IPS DF 4.7 (cell line): ENCODE measurements at regions not wholly inside any gene's neighbourhood (a gene's known extent, or its start where the extent isn't known, plus 50 kb on each side); places are given as distances from the start of the nearest gene placed in this dataset.

Source experiments
- DNase-seq: peaks from one replicate; pipeline ENCODE4 v3.0.0-alpha.2; 2013; ENCODE audit warnings: low spot score; ENCODE audit errors: extremely low read depth

DNA sequence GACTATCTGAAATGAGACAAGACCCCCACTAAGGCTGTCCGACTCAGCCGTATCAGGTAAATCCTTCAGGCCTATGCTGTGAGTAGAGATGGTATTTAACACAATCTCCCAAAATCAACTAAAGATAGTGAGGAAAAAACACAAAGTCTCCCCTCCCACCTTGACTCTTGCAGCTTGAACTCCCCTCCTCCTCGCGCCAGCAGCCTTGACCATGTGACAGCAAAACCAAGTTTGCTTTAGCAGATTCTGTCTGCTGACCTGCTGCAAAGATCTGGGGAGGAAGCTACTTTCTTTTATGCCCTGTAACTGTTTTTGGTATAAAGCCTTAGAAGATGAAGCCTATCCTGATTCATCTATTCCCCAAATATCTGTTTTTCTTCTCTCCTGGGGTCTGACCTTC, 509.5 kb downstream of the CDH26 start:
- DNase-seq: no peak

DNA sequence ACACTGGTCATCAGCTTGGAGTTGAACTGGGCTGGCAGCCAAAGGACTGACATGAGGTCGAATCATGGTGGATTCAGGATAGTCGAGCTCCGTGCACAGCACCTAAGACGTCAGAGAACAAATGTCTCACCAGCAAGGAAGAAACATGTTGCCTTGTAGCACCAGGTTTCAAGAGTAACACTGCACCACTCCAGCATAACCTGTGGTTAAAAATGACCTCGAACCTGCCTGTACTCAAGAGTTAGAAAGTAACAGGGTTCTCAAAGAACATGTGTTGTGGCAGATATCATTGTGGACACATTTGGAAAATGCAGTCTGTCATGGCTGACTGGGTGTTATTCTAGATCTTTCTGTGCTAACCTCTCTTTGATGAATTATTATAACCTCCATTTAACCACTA, 511.6 kb downstream of the CDH26 start:
- no peak for DNase-seq

DNA sequence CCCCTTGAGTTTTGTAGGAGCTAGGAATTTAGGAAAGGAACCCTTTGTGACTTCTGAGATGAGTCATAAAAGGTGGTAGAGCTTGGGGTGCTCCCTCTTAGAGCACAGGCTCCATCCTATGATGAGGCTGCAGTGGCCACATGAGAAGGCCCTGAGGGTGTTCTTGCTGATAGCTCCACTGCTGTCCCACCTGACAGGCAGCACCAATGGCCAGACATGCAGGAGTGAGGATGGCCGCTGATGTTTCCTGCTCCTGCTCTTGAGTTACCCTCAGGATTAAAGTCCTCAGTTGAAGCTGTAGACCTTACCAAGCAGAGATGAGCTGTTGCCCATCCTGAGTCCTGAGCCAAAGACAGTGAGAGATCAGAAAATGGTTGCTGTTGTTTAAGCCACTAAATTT, 512.1 kb downstream of the CDH26 start:
- DNase-seq: no peak

DNA sequence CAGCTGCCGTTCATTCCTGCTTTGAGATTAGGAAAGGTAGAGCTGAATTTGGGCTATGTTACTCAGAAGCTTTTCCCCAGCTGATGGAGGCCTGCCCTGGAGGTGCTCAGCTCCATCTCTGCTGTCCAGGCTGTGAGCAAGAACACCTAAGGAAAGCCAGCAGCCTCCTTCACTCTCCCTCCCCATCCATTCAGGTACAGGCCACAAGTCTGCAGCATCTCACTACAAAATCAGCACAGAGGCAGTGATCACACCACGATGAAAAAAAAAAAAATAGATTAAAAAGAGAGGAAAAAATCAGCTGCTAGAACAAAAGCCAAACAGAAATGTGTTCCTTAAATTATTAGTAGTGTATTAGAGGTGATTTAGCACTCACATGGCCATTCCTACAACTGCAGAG, 515.0 kb downstream of the CDH26 start:
- no peak for DNase-seq

DNA sequence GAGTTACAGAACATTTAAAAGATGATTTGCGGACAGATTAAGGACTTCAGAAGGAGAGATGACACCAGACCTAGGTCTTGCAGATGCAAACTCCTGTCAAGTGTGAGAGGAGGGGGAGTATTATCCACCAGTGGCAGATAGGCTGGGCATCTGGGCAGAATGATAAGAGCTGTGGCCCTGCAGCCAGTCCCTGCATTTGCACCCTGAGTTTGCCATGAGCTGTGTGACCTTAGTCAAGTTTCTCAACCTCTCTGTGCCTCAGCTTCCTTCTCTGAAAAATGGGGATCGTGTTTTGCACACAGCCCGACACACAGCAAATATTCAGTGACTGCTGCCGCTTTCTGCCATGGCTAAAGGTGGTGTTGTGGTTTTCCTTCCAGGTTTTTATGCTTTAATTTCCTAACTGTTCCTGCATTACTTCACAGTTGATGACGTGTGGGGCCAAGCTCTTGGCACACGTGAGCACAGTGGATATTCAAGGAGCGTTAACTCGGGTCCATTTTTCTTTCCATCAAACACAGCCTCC, 516.2 kb downstream of the CDH26 start:
- no peak for DNase-seq

DNA sequence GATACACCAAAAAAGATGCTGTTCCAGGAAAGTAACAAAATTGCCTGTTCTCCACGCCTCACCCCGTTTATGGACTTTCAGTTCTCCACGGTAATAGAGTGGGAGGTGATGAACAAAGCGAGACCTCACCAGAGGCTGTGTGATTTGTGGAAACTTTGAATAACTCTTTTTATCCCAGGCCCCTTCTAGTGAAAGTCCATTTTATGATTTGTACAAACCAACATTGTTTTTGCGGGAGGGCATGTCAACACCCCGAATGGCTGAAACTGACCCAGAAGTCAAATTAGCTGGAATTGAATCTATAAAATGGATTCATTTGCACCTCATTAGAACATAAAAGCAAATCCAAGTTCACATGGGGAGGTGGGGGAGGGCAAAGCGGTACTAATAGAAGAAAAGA, 517.8 kb downstream of the CDH26 start:
- DNase-seq: no peak

DNA sequence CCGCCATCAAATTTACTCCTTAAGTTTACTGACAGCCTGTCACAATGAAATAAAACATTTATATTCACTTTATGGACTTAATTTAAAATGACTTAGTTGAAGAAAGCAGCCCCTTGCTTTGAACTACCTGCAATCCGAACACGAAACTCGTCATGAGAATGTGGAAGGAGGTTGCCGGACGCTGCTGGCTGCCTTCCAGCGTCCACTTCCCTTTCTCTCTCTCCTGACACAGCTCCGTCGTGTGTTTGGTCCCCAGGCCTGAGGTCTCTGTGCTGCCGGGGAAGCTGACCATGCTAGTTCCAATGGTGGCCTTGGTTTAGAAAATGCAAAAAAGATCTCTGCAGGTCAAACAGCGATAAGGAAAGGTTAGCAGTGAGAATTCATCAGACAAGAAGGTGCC, 519.7 kb downstream of the CDH26 start:
- DNase-seq: no peak

DNA sequence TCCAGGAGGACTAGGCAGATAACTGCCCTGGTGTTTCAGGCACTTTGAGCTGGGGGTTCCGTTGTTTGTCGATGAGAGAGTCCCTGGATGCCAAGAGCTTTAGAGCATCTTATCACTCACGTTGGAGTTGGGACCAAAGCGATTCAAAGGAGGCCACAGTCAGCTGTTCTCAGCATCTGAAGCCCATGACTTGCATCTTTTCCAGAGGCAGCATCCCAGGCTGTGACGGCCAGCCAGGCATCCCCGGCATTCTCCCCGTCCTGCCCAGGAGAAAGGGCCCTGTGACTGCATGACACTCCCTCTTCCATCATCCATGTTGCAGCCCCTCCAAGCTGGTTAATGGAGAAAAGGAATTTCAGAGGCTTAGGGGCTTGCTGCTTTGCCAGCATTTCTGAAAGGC, 520.3 kb downstream of the CDH26 start:
- no peak for DNase-seq

DNA sequence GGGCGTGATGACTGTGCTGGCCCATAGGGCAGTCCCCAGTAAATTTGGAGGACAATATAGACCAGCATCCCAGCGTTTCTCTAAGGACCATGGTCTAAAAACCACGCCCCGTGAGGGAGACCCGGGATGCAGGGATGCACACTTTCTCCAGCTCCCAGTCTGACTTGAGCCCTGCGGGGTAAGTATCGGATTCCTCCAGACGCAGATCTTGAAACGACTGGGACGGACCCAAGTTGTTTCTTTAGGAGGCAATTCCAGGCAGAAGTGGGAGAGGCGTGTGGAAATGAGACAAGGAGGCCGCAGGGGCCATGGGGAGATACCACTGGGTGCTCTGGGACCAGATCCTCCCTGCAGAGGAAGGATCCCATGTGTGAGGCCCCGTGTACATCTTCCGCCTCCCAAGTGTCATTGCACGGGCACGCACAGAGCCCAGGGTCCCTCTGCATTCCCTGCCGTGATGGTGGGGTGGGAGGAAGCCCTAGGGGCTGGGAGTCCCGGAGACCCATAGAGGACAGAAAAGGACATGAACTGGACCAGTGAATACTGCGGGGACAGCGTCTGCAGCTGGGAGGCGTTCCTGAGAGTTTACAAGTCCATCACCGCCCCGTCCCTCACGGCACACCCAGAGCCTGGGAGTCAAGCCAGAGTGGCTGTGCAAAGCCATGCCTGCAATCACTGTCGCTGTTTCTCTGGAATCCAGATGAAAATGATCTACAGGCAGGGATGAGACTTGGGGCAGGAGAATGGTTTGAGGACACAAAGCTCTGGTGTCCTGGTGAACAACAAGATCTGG, 522.9 kb downstream of the CDH26 start:
- DNase-seq: no peak

DNA sequence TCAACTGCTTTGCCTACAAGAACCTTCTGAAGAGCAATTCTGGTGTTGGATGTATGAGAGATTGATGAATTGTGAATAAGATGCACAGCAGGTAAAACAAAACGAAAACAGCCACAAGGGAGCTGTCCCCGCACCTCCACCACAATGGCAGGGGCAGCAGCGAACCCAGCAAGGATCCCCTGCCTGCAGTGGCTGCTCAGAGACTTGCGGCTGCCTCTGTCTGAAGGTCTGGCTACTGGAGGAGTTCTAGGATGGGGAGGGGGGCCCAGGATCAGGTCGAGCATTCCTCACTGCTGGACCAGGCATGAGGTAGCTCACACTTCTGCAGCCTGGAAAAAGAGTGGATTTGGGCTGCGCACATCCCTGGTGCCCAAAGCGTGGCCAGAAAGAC, 523.5 kb downstream of the CDH26 start:
- DNase-seq: no peak

DNA sequence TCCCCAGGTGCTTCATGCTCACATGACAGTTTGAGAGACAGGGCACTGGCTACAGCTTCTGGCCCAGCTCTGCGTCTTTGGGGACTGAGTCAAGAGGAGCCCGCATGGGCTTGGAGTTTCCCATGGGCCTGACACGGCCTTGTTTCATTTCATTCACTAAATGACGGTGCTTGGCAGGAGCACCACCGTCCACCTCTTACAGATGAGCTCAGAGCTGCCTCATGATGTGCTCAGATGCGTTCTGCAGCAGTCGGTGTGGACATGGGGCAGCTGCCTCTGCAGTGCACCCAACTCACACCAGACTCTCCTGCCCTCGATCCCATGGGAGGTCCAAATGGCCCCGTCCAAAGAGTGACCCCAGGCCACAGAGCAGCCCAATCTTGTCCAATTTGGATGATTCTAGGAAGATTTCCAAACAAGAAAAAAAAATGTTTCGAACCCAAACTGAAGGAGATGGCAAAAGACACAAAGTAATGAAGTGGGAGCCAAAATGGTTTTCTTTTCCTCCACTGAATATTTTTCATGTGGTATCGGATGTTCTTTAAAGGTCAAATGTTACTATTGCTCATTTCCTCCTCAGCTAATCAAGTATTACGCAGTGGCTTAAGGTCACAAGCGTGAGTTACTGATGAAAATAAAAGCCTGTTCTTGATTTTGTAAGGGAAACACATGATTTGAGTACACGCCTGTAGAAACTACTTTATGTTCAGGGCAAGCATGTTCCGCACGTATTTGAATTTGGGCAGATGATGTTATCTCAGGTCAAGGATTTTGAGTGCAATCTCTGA, 524.2 kb downstream of the CDH26 start:
- no peak for DNase-seq

DNA sequence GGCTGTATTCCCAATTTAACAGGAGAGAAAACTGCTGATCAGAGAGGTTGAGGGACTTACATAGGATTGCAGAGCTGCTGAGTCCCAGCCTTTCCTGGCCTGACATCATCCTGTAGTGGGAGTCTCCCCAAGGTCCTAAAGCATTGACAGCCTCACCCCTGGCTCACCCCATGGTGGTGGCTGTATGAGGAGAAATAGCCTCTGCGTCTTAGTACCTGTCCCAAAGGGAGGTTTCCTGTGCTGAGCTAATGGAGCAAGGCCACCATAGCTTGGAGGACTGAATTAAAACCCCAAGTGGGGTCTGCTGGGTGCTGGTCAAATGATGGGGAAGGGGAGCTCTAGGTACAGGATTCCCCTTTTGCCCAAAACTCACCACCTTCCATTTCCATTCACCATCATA, 525.1 kb downstream of the CDH26 start:
- DNase-seq: no peak

DNA sequence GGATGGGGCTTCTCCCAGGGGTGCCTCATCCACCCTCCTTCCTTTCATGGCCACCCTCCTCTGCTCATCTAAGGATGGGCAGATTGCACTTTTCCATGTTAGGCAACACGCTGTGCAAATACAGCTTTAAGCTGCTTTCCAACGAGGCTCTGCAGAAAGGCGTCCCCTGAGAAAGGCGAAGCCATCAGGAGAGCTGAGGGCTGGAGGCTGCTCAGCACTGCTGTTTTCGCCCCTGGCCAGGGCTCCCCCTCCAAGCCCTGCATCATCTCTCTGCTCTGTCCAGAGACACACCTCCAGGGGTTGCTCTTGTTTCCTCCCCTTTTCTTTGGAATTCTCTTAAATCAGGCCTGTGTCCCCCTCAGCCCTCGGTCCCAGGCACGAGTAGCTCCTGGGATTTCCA, 526.1 kb downstream of the CDH26 start:
- DNase-seq: no peak

DNA sequence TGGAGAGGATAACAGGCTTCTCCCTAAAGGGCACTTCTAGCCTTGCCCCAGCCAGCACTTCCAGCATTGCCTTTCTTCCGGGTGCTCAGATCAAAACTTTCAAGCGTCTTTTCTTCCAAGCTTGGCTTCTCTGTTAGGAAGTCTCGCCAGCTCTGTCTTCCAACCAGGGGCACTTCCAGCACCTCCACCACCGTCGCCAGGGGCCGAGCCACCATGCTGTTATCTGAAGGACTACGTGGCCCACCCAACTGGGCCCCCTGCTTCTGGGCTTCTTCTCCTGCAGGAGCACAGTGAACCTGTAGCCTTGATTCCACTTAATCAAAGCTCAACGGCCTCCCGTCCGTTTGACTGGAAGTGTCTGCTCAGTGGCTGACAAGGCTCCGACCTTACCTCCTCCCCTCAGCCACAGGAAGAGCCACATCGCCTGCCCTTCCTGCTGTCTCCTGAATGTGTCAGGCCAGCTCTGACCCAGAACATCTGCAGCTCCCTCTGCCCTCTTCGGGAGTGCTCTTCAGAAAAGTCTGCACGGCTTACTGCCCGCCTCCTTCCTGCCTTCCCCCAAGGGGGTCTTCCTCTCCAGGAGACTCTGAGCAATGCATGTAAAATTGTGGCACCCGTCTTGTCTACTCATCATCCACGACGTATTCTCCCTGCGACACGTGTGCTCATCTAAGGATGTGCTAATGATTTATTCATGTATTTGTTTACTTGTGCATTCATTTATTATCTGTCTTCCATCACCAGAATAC, 527.0 kb downstream of the CDH26 start:
- no peak for DNase-seq

DNA sequence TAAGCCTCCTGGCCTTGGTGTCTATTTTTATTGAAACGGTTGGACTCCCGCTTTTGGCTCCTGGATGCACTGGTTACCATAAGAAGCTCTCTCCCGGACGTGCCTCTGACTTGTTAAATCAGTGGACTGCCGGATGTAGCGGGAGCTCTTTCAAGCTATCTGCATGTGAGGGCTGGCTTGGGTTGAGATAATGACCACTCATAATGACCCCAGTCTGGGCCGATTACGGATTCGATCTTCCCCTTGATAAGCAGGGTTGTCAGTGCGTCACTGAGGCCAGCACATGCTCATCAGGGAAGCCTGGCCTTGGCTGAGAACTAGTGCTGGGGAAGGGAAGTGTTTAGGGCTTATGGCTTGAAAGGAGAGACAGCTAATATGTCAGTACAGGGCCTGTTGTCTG, 528.1 kb downstream of the CDH26 start:
- no peak for DNase-seq

DNA sequence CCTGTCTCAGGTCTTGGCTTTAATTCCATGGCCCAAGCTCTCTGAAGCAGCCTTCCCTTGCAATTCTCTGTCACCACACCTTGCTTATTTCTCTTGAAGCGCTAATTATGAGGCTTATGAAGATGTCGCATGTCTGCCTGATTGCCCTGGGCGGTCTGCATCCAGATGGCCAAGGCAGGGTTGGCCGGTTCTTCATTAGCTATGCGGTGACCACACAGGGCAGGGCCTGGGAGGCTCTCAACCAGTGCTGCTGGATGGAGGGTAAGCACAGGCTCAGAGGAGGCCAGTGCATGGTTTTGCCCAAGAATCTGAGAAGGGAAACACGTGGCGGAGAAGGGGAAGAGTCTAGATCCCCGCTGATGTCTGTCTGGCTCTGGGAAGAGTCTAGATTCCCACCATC, 528.7 kb downstream of the CDH26 start:
- DNase-seq: no peak

DNA sequence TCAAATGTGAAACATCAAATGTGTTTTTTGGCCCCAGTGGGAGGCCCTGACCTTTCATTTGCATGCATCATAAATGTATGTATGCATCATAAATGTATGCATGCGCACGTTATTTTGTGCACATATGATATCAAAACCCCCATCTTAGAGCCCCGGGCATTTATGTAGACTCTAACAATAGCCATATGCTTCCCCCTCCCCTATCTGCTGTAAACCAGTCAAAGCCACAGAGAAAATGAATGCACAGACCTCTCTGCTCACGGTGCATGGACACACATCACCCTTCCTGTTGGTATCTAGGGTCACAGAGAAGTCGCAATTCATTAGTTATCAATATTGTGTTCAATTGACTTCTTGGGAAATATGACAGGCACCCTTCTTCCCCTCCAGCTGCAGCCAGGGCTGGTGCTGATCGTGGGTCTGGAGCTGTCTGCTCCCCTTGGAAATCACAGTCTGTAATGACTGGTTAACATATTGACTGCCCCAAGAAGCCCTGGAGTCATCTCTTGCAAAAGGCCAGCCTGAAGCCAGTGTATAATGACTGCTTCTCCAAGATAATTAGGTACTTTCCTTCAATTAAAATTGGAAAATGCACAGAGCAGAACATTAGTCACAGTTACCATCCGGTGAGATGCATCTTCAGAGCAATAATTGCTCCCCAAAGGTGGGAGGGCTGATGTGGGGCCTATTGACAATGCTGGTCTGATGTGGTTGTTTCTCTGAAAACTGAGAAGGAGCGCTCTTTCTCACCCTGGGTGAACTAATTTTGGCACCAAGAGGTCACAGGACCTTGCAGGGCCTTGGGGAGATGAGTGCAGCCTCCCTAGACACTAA, 532.2 kb downstream of the CDH26 start:
- DNase-seq: no peak

DNA sequence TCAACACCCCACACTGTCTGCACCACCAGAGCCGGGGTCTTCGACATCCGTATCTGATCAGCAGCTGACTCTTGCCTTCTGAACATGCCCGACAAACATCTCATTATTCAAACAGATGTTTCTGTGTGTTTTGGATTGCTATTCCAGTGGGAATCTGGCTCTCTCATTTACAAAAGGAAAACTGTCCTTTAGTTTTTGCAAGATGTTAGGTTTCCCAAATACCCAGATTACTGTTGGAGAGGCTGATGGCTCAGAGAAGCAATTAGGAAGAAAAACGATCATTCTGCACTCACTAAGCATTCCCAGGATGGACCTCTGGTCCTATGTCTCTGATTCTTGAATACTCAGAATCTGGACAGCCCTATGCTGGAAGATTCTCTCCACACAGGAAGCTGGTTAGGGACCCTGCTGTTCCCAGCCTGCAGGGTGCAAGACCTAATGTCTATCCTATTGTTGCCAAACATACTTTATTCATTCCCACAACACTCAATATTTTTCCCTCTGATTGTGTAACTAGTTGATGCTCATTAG, 532.9 kb downstream of the CDH26 start:
- DNase-seq: no peak

DNA sequence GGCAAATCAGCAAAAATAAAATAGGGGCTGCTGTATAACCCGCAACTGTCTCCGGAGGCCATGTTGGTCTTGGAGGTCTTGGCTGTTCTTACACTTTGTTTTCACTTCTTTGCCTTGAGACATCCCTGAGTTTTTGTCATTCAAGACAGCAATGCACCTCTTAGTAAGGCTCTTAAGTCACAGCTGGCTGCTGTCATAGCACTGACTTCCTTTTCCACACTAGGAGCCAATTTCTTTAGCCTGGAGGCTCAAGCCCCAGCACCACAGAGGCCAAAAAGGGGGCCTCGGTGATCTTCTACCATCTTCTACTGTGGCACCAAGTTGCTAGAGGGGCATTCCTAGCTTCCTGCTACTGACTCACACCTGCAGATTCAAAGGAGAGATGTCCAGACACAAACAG, 536.3 kb downstream of the CDH26 start:
- no peak for DNase-seq

DNA sequence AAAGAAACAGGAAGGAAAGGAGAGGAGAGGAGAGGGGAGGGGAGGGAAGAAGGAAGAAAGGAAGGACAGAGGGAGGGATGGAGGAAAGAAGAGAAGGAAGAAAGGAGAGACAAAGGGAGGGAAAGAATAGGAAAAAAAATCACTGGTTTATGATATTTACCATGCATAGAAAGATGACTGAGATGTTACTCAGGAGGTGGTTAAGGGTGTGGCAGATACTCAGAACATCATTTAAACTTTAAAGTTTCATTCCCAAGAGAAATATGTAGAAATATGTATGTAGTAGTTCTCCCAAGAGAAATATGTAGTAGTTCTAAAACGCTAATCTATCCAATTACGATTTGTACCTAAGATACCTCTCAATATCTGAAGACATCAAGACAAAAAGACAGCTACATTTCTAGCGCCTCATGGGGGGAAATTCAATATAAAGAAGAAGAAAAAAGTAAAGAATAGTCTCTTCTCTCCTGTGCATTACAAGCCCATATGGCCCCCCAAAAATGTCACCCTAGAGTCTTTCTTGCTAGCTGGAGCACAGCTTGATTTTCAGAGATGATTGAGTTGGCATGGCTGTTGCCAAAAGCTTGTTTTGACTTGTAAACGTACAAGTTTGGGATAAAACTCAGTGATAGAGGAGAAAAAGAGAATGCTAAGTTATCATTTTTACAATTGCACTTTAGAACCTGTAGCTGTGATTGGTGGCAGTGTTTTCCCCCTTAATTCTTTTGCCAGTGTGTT, 539.2 kb downstream of the CDH26 start:
- no peak for DNase-seq
